ENCODE measurements at regions not wholly inside any gene's neighbourhood (a gene's known extent, or its start where the extent isn't known, plus 50 kb on each side); places are given as distances from the start of the nearest gene placed in this dataset.

DNA sequence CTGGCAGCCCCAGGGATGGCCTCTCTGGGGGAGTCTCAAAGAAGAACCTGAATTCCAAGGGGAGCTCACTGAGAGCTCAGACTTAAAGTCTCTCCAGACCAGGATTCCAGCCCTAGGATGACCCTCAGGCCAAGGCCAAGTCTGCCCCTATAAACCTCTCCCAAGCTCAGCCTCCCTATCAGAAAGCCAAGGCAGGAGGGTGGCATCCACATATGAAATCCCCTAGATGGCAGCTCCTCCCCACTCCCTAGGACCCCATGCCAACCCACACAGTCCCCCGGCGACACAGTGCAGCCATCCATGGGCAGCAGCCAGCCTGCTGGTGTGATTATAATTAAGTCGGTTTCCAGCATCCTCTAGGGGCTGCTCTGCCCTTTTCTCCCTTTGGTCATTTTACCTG is 269.9 kb downstream of the CDK5RAP2 start:
- no peaks in the 10 kb centered on the region for H4K20me1 ChIP-seq (ENCODE audit: insufficient read depth, low read length)
- no CpG with 5 or more reads among the region's 3 CpGs for WGBS (ENCODE audit: insufficient coverage)
- no peaks in the 10 kb centered on the region for H3K4me1 Mint-ChIP-seq
- no peak overlapping the region for H3K4me3 Mint-ChIP-seq
- H2AFZ ChIP-seq (ENCODE audit: insufficient read depth, low read depth, low read length, poor library complexity, severe bottlenecking), result no peak overlapping the region
- H3K27me3 Mint-ChIP-seq (ENCODE audit: low read depth in 3 of 3), result peaks cover 2 to 10% (median 4%) of the 10 kb centered on the region in 3 donors
- H3K9ac ChIP-seq (ENCODE audit: insufficient read depth, low read length, poor library complexity, severe bottlenecking), result no peak overlapping the region
- peaks cover 0 to 7% (median 4%) of the 10 kb centered on the region in 7 donors for H3K9me3 Mint-ChIP-seq
- H3K27me3 ChIP-seq (ENCODE audit: control insufficient read depth in 2 of 2, insufficient read depth in 2 of 2, low read length in 2 of 2), result no peaks in the 10 kb centered on the region
- H3K4me2 ChIP-seq (replicated peaks; ENCODE audit: extremely low read depth, low read length, poor library complexity, severe bottlenecking), result no peak overlapping the region
- H3K4me3 ChIP-seq (replicated peaks in 1 of 3; ENCODE audit: low read depth in 2 of 3, low read length in 3 of 3), result no peak overlapping the region
- H3K79me2 ChIP-seq (ENCODE audit: insufficient read depth, low read length), result no peaks in the 10 kb centered on the region
- H3K36me3 ChIP-seq (replicated peaks in 1 of 2; ENCODE audit: control insufficient read depth in 1 of 2, insufficient read depth in 2 of 2, low read length in 2 of 2), result no peaks in the 10 kb centered on the region
- no peak for DNase-seq
- H3K36me3 Mint-ChIP-seq, result no peaks in the 10 kb centered on the region
- TF ChIP-seq, protein P1, sequence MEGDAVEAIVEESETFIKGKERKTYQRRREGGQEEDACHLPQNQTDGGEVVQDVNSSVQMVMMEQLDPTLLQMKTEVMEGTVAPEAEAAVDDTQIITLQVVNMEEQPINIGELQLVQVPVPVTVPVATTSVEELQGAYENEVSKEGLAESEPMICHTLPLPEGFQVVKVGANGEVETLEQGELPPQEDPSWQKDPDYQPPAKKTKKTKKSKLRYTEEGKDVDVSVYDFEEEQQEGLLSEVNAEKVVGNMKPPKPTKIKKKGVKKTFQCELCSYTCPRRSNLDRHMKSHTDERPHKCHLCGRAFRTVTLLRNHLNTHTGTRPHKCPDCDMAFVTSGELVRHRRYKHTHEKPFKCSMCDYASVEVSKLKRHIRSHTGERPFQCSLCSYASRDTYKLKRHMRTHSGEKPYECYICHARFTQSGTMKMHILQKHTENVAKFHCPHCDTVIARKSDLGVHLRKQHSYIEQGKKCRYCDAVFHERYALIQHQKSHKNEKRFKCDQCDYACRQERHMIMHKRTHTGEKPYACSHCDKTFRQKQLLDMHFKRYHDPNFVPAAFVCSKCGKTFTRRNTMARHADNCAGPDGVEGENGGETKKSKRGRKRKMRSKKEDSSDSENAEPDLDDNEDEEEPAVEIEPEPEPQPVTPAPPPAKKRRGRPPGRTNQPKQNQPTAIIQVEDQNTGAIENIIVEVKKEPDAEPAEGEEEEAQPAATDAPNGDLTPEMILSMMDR (IDR thresholded peaks at IDR 0.05), result no peak
- no peak overlapping the region for H3K27ac ChIP-seq (ENCODE audit: low read depth in 1 of 2, low read length in 2 of 2)
- intact Hi-C loops (cut with micrococcal nuclease), result no loop called here
- no peaks in the 10 kb centered on the region for H3K4me1 ChIP-seq (ENCODE audit: control insufficient read depth in 1 of 2, insufficient read depth in 2 of 2, low read length in 2 of 2)
- H3K9me3 ChIP-seq (replicated peaks in 1 of 2; ENCODE audit: control insufficient read depth in 1 of 2, insufficient read depth in 1 of 2, low read length in 2 of 2), result peaks cover 0 to 6% of the 10 kb centered on the region in 2 donors
- H3K27ac Mint-ChIP-seq, result no peak overlapping the region

DNA sequence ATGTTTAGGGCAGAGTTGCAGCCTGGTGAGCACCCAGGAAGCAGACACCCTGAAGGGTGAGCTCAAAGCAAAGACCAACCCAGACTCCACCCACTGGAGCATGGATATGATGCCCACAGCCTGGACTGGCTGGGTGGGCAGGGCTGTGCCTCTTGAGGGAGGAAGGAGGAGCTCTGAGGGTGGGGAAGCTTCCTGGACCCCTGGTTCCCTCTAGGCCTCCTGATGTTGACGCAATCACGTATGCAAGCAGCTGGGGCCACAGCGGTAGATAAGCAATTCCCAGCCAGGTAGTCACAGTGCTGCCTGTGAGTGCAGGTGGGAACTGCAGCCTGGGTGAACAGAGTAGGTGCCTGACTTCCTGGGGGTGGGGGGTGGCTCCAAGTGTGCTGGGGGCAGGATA is 271.5 kb downstream of the CDK5RAP2 start:
- H3K27ac Mint-ChIP-seq, result no peak overlapping the region
- H3K4me3 Mint-ChIP-seq, result no peak overlapping the region

More for the DNA sequence above, 271.5 kb downstream of the CDK5RAP2 start:
- no peak for DNase-seq
- intact Hi-C loops (cut with micrococcal nuclease), result no loop called here
- no CpG with 5 or more reads among the region's 3 CpGs for WGBS (ENCODE audit: insufficient coverage)
- H3K9ac ChIP-seq (ENCODE audit: insufficient read depth, low read length, poor library complexity, severe bottlenecking), result no peak overlapping the region
- H3K36me3 ChIP-seq (replicated peaks in 1 of 2; ENCODE audit: control insufficient read depth in 1 of 2, insufficient read depth in 2 of 2, low read length in 2 of 2), result no peaks in the 10 kb centered on the region
- Mint-ChIP-seq H3K36me3 (no peaks in the 10 kb centered on the region), H3K4me1 (no peaks in the 10 kb centered on the region), H3K9me3 (peaks cover 0 to 2% (median 0%) of the 10 kb centered on the region in 7 donors), H3K27me3 (ENCODE audit: low read depth in 3 of 3) (peaks cover 2 to 12% (median 4%) of the 10 kb centered on the region in 3 donors)
- no peaks in the 10 kb centered on the region for H3K27me3 ChIP-seq (ENCODE audit: control insufficient read depth in 2 of 2, insufficient read depth in 2 of 2, low read length in 2 of 2)
- H3K27ac ChIP-seq (ENCODE audit: low read depth in 1 of 2, low read length in 2 of 2), result no peak overlapping the region
- H4K20me1 ChIP-seq (ENCODE audit: insufficient read depth, low read length), result no peaks in the 10 kb centered on the region
- H3K4me3 ChIP-seq (replicated peaks in 1 of 3; ENCODE audit: low read depth in 2 of 3, low read length in 3 of 3), result no peak overlapping the region
- no peak overlapping the region for H2AFZ ChIP-seq (ENCODE audit: insufficient read depth, low read depth, low read length, poor library complexity, severe bottlenecking)
- H3K9me3 ChIP-seq (replicated peaks in 1 of 2; ENCODE audit: control insufficient read depth in 1 of 2, insufficient read depth in 1 of 2, low read length in 2 of 2), result no peaks in the 10 kb centered on the region
- TF ChIP-seq, protein P1 (IDR thresholded peaks at IDR 0.05), result no peak
- H3K4me1 ChIP-seq (ENCODE audit: control insufficient read depth in 1 of 2, insufficient read depth in 2 of 2, low read length in 2 of 2), result no peaks in the 10 kb centered on the region
- no peaks in the 10 kb centered on the region for H3K79me2 ChIP-seq (ENCODE audit: insufficient read depth, low read length)
- H3K4me2 ChIP-seq (replicated peaks; ENCODE audit: extremely low read depth, low read length, poor library complexity, severe bottlenecking), result no peak overlapping the region

Measured in CD14-positive monocyte (primary cell).